Retinal pigment epithelial cell (primary cell): ENCODE measurements at regions not wholly inside any gene's neighbourhood (a gene's known extent, or its start where the extent isn't known, plus 50 kb on each side); places are given as distances from the start of the nearest gene placed in this dataset.

Source experiments
- DNase-seq: peaks from one replicate; pipeline ENCODE4 v3.0.0-alpha.2; 2010; ENCODE audit warnings: low read depth
- H3K4me3 ChIP-seq: 2 replicates; pipeline ENCODE4 v1.5.1; 2011; ENCODE audit warnings: mild to moderate bottlenecking, low read length, control low read depth, moderate library complexity
- TF ChIP-seq, protein P1 (sequence below): conservative IDR thresholded peaks from 2 replicates; pipeline ENCODE4 v1.5.1; 2011; ENCODE audit warnings: low read depth, low read length, control low read depth, inconsistent platforms

DNA sequence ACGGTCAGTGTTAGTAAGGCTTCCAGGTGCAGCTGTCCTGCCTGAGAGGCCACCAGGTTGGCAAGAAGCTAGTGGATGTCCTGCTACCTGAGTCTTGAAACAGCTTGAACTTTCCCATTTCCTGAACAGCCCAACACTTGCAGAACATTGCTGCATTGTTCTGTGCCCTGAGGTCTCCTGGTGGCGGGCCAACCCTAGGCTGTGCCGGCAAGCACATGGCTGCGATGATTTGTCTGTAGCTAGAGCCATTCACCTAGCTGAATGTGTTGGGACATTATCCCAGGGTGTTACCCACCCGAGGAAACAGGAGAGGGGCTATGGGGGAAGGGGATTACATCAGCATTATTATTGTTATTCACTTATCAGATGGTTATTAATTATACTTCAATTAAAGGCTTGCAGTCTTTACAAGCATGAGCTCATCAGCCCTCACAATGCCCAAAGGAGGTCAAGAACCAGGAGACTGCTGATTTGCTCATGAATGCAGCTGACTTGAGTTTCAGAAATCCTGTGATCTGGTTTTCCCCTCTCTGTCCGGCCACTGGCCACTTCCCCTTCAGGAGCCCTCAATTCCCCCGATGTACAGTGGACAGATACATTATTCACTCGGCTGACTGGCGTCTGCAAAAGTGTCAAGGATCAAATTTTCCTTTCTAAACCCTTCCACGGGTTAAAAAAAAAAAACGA is 187.6 kb upstream of the TSC22D1 start:
- DNase-seq, result no peak
- H3K4me3 ChIP-seq, result no peak overlapping the region
- TF ChIP-seq, protein P1, sequence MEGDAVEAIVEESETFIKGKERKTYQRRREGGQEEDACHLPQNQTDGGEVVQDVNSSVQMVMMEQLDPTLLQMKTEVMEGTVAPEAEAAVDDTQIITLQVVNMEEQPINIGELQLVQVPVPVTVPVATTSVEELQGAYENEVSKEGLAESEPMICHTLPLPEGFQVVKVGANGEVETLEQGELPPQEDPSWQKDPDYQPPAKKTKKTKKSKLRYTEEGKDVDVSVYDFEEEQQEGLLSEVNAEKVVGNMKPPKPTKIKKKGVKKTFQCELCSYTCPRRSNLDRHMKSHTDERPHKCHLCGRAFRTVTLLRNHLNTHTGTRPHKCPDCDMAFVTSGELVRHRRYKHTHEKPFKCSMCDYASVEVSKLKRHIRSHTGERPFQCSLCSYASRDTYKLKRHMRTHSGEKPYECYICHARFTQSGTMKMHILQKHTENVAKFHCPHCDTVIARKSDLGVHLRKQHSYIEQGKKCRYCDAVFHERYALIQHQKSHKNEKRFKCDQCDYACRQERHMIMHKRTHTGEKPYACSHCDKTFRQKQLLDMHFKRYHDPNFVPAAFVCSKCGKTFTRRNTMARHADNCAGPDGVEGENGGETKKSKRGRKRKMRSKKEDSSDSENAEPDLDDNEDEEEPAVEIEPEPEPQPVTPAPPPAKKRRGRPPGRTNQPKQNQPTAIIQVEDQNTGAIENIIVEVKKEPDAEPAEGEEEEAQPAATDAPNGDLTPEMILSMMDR, result no peak

DNA sequence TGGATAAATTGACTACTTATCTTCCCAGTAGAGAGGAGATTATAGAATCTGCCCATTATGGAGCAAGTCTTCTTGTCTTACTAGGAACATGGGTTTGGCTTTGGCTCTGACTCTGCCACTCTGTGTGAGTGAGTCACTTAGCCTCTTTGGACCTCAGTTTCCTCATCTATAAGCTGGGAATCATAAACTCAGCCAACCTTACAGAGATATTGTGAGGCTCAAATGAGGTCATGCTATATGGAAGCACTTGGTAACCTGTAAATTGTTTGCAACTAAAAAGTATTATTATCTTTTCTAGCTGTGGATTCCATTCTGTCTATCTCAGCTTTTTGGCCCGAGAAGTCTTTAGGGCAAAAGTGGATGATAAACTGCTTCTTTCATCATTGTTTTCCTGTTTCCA is 186.8 kb upstream of the TSC22D1 start:
- TF ChIP-seq, protein P1, result no peak
- H3K4me3 ChIP-seq, result no peak overlapping the region
- no peak for DNase-seq

GRCh38 chr13:44760434-44760833 is 184.3 kb upstream of the TSC22D1 start:
- no peak overlapping the region for H3K4me3 ChIP-seq
- TF ChIP-seq, protein P1, result no peak
- DNase-seq, result no peak

- no peak overlapping the region for H3K4me3 ChIP-seq
These were observed 183.5 kb upstream of the TSC22D1 start for GRCh38 chr13:44759384-44760360.

DNA sequence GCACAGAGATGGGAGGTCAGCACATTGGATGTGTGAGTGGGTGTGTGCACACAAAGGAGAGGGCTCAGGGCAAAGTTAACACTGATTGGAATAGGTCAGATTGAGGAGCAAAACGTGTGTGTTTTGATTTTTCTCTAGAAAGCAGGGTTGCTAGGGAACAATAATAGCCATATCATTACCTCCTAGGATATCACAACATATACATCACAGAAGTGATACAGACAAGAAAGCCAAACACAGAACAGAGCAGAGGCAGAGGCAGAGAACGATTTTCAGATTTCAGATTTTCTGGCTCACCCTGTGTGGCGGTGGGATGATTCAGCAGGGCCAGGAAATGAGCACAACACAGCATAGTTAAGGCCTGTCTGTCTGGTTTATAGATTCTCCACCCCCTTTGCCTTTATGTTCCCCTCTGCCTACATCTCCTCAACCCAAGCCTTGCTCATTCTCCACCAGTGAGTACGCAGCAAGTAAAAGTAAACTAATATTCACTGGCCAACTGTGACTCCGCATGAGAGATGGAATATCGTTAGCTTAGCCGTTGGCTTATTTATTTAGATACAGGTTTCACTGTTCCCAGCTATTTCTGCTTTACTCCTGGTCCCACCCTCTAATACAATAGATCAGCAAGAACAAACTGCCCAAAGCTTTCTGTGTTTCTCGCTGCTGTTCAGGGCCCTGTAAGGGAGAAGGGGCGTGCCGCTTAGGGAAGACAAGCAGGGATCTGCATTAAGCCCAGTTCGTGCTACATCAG is 182.7 kb upstream of the TSC22D1 start:
- H3K4me3 ChIP-seq, result no peak overlapping the region
- TF ChIP-seq, protein P1, result no peak
- DNase-seq, result no peak

More at GRCh38 chr13:44759384-44760360, 183.5 kb upstream of the TSC22D1 start:
- TF ChIP-seq, protein P1, result no peak
- no peak for DNase-seq

GRCh38 chr13:44757671-44758070 is 181.5 kb upstream of the TSC22D1 start:
- H3K4me3 ChIP-seq, result no peak overlapping the region
- no peak for DNase-seq
- TF ChIP-seq, protein P1, result no peak
